Right atrium auricular region (tissue), 2 donors: ENCODE measurements at regions not wholly inside any gene's neighbourhood (a gene's known extent, or its start where the extent isn't known, plus 50 kb on each side); places are given as distances from the start of the nearest gene placed in this dataset.
A peak's percentile ranks its signal among the peaks of the same experiment; 100 is the strongest.

Experiments
- DNase-seq: peaks from one replicate; pipeline ENCODE4 v3.0.0-alpha.2; 2019; ENCODE audit warnings: low spot score
- H3K27ac ChIP-seq, 2 donors: fragments of 200-600 bp; sonication (generic); 1 replicate in 1 of 2; 2 replicates in 1 of 2; pipeline ENCODE4 v1.5.1; 2016 to 2019
- H3K27me3 ChIP-seq, 2 donors: fragments of 200-600 bp; sonication (generic); one replicate each; pipeline versions ENCODE4 v1.5.1 to v1.6.0; 2017 to 2019
- H3K36me3 ChIP-seq: fragments of 200-600 bp; sonication (generic); one replicate; pipeline ENCODE4 v1.5.1; 2016
- H3K4me1 ChIP-seq, 2 donors: fragments of 200-600 bp; sonication (generic); one replicate each; pipeline versions ENCODE4 v1.5.1 to v1.6.0; 2017 to 2019
- H3K4me3 ChIP-seq, 2 donors: fragments of 200-600 bp; sonication (generic); 1 replicate in 1 of 2; 2 replicates in 1 of 2; pipeline ENCODE4 v1.5.1; 2017 to 2019; ENCODE audit warnings: mild to moderate bottlenecking in 1 of 2, moderate library complexity in 1 of 2
- H3K9me3 ChIP-seq, 2 donors: fragments of 200-600 bp; sonication (generic); one replicate each; pipeline ENCODE4 v1.5.1; 2019
- CTCF ChIP-seq, 2 donors: fragments of 200-600 bp; sonication (generic); IDR thresholded peaks; one replicate each; pipeline ENCODE4 v1.5.1; 2019; ENCODE audit warnings: antibody characterized with exemption in 2 of 2

DNA sequence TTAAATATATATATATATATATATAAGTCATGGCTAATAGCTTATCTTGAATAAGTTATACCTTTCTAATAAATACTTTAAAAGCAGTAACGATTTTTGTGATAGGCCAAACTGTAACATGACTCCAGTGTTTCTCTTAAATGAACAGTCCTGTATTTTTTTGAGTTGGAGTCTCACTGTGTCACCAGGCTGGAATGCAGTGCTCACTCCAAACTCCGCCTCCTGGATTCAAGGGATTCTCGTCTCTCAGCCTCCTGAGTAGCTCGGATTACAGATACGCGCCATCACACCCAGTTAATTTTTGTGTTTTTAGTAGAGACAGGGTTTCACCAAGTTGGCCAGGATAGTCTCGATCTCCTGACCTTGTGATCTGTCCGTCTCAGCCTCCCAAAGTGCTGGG lies 814.2 kb upstream of the SLITRK5 start:
- H3K9me3 ChIP-seq = no peaks in the 10 kb centered on the region
- H3K4me1 ChIP-seq = no peaks in the 10 kb centered on the region
- no peaks in the 10 kb centered on the region for H3K27me3 ChIP-seq
- no peaks in the 10 kb centered on the region for H3K36me3 ChIP-seq
- no peak overlapping the region for H3K27ac ChIP-seq
- no peak for DNase-seq
- H3K4me3 ChIP-seq = no peak overlapping the region
- TF ChIP-seq CTCF (IDR thresholded peaks at IDR 0.05) = no peak

DNA sequence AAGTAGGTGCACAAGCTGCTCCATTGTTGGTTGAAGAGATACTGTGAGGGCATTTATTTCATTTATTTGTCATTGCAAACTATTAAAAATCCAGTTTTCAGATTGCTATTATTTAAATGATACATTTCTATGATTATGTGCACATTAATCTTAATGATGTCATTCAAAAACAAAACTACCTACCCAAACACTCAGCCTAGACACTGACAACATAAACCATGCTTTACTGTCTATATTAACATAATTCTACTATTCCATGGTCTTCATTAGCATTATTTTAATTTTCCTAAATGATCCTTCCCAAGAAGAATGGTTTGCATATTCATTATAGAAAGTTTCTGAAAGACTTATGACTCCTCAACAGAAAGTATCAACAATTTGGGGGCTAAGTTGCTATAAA lies 813.0 kb upstream of the SLITRK5 start:
- Histone ChIP-seq H3K27ac (no peak overlapping the region), H3K9me3 (no peaks in the 10 kb centered on the region), H3K4me1 (no peaks in the 10 kb centered on the region), H3K27me3 (no peaks in the 10 kb centered on the region), H3K4me3 (no peak overlapping the region), H3K36me3 (no peaks in the 10 kb centered on the region)
- no peak for TF ChIP-seq CTCF (IDR thresholded peaks at IDR 0.05)
- no peak for DNase-seq

GRCh38 chr13:86862137-86862536 lies 809.0 kb upstream of the SLITRK5 start:
- H3K9me3 ChIP-seq = no peaks in the 10 kb centered on the region
- TF ChIP-seq CTCF (IDR thresholded peaks at IDR 0.05) = no peak
- DNase-seq = no peak

DNA sequence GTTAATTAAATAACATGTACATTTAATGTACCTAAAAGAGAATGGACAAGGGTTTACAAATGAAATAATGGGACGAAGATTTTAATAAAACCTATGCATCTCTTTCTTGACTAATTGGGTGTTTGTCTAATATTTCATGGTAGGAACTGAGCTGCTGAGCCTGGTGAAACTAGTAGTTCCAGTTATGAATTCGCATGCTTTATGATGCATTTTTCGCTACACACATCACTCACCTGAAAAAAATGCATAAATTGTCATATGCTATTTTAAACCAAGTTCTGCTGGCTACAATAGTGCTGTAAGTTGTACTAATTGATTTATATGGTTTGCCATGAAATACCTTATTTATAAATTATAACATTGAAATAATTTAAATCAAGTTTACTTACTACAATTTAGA lies 806.8 kb upstream of the SLITRK5 start:
- no peaks in the 10 kb centered on the region for H3K9me3 ChIP-seq
- H3K4me3 ChIP-seq = no peak overlapping the region
- H3K27ac ChIP-seq = no peak overlapping the region
- no peak for TF ChIP-seq CTCF (IDR thresholded peaks at IDR 0.05)
- H3K27me3 ChIP-seq = no peaks in the 10 kb centered on the region
- no peaks in the 10 kb centered on the region for H3K36me3 ChIP-seq
- H3K4me1 ChIP-seq = no peaks in the 10 kb centered on the region
- DNase-seq = no peak

More at GRCh38 chr13:86862137-86862536, 809.0 kb upstream of the SLITRK5 start:
- Histone ChIP-seq H3K27me3 (no peaks in the 10 kb centered on the region), H3K27ac (no peak overlapping the region), H3K36me3 (no peaks in the 10 kb centered on the region), H3K4me1 (no peaks in the 10 kb centered on the region), H3K4me3 (no peak overlapping the region)

DNA sequence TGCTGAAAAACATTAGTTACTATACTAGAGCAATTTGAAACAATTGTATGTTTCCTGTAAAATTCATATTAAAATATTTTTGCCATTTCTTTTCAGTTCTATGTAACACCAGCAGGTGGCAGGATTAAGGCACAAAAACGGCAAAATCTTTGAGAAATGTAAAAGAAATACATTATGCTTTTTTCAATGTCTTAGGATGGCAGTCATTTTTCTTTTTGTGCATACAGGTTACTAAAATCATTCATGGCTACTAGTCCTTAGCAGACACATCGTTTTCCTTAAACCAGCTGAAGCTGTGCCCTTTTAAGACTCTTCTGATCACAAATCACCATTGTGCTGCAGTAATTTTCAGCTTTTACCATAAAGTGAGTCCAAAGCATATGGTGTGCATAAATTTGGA lies 800.7 kb upstream of the SLITRK5 start:
- peak; percentile 23 to 72 for TF ChIP-seq CTCF (IDR thresholded peaks at IDR 0.05)
- DNase-seq = no peak

GRCh38 chr13:86877441-86877840 lies 793.7 kb upstream of the SLITRK5 start:
- no peak for DNase-seq
- H3K9me3 ChIP-seq = no peaks in the 10 kb centered on the region
- no peak for TF ChIP-seq CTCF (IDR thresholded peaks at IDR 0.05)
- H3K27me3 ChIP-seq = no peaks in the 10 kb centered on the region
- no peaks in the 10 kb centered on the region for H3K36me3 ChIP-seq
- no peak overlapping the region for H3K27ac ChIP-seq
- H3K4me1 ChIP-seq = no peaks in the 10 kb centered on the region
- H3K4me3 ChIP-seq = no peak overlapping the region

More for the DNA sequence above, 800.7 kb upstream of the SLITRK5 start:
- Histone ChIP-seq H3K27ac (no peak overlapping the region), H3K4me3 (no peak overlapping the region), H3K36me3 (no peaks in the 10 kb centered on the region), H3K9me3 (no peaks in the 10 kb centered on the region), H3K27me3 (no peaks in the 10 kb centered on the region), H3K4me1 (no peaks in the 10 kb centered on the region)
